ENCODE measurements at regions not wholly inside any gene's neighbourhood (a gene's known extent, or its start where the extent isn't known, plus 50 kb on each side); places are given as distances from the start of the nearest gene placed in this dataset.

DNA sequence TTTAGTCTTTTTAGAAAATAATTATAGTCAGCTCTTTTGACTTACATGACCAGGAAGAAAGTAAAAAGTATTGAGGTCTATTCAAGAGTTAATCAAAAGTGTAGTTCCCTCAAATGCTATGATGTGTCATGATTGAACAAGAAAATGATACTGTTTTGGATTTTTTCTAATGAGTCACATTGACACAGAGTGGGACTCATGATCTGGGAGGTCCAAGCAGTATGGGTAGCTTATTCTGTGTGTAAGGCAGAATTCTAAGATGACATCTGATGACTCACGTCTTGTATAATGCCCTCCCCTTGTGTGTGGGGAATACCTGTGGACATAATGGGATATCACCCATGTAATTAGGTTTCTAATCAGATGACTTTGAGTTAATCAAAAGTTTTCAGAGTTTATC is 178.1 kb upstream of the DDHD1 start:
- no peak for DNase-seq

DNA sequence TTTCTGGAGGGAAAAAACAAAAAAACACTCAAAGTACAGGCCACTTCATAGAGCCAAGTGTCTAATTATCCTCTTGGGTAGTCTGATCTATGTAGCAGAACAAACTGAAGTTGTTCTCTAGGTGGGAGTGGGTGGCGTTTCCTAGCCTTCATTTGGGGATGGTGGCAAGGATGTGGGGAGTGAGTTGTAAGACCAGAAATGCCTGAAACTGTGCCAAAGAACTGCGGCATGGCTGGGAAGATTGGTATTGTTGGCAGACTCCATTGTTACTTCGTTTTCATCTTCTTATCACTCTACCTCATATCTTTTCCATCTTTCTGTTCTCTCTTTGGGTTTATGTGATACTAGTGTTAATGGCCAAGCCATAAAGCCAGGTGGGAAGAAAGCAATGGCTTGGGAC is 177.3 kb upstream of the DDHD1 start:
- no peak for DNase-seq

GRCh38 chr14:53328841-53329240 is 175.7 kb upstream of the DDHD1 start:
- DNase-seq: no peak

DNA sequence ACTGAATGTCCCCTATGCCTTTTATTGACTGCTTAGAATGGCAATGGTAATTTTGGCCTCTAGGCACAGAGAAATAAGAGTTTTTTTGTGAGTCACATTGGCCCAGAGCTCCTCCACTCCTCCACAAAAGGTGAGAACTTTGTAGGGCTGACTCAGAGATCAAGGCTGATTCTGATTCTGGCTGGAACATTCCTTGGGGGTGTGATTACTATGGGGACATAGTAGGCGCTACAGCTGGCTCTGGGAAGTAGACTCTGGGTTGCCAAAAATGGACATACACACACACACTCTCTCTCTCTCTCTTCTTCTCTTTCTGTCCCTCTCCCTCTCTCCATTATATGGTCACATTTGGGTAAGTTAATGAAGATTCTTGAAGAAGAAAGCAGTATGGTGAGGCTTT is 174.6 kb upstream of the DDHD1 start:
- DNase-seq: no peak

DNA sequence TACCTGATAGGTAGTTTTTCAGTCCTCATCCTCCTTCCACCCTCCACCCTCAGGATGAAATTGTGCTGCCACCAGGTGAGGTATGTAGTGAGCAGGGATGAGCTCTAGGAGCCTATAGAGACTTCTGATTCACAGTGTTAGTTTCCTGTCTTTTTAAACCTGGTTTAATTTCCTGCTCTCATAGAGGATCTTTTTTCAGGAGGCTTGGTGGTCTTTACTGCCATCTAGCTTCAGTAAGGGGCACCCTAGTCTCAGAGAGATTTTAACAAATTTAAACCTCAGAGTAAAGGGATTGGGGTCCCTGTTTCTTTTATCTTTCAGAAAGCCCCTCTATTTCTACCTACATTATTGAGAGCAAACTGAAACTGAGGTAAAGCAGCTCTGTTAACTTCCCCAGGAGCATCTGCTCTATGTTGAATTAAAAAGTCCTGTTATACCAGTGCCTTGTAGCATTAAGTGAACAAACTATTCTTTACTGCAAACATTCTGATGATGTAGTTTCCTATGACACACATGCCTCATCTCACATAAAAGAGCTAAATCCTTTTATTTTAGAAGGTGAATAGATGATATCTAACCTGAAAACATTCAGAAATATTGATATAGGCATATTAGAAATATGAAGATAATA is 172.2 kb upstream of the DDHD1 start:
- DNase-seq: no peak

DNA sequence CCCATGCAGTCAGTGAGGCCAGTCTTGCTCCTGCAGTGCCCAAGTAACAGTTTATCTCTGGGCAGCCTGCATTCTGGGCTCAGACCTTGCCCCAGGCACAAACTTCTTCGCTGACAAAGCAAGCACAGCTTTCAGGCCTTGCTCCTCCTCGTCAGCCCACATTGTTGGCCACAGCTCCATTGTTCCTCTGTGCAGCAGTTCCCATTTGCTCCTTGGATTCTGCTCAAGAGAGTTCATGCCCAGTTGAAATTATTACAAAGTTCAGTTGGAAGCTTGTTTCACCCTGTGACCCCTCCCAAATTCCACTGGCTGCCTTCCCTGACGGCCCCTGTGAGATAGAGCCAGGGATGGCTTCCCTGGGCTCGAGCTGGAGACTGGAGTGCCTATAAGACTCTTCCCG is 163.4 kb upstream of the DDHD1 start:
- no peak for DNase-seq

DNA sequence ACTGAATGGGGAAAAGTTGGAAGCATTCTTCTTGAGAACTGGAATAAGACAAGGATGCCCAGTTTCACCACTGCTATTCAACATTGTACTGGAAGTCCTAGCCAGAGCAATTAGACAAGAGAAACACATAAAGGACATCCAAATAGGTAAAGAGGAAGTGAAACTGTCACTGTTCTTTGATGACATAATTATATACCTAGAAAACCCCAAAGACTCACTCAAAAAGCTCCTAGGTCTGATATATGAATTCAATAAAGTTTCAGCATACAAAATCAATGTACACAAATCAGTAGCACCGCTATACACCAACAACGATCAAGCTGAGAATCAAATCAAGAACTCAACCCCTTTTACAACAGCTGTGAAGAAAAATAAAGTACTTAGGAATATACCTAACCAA is 157.3 kb upstream of the DDHD1 start:
- DNase-seq: no peak

- DNase-seq: no peak
These were observed 153.8 kb upstream of the DDHD1 start for GRCh38 chr14:53306911-53307310.

- peak; percentile 39 for DNase-seq
These were observed 153.2 kb upstream of the DDHD1 start for GRCh38 chr14:53306267-53306721.

GRCh38 chr14:53304726-53305381 is 151.7 kb upstream of the DDHD1 start:
- no peak for DNase-seq

DNA sequence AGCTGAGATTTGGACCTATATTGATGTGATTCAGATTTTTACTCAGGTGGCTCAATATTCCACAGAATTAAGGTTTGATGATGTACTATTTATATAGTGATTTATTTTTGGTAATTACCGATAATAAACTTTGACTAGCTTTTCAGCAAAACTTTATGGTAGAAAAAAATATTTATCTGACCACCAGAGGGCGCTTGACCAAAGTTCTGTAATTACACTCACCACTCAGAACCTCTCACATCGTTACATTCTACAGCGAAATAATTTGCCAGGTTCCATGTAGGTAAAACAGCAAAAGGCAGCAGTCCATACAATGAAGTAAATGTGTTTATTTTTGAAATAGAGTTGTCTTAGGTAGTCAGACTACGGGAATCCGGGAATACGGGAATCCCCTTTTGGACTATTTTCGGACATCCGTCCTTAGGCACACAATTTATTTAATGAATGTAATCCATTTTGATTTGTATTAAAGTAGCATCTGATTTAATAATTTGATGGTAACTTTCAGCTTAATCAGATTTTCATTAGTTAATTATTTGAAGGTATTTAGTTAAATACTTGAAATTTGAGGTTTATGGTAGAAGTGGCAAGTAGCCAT is 143.0 kb upstream of the DDHD1 start:
- DNase-seq: peak; percentile 7

- no peak for DNase-seq
These were observed 142.2 kb upstream of the DDHD1 start for GRCh38 chr14:53295372-53295771.

DNA sequence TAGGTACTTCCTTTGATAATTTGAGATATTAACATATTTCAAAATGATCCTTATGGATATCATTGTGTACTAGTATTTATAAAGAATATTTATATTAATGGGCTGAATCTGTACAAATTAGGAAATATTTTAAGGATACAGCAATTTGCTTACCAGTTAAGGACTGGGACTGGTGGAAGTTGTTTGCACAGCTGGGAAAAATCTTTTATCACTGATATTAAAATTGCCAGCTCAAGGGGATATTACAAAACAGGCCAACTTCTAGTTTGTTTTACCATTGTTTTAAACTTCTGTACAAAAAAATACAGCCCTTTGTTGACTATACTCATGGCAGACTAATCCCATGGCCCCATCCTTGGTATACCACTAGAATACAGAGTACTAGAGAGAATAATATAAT is 133.2 kb upstream of the DDHD1 start:
- DNase-seq: no peak

DNA sequence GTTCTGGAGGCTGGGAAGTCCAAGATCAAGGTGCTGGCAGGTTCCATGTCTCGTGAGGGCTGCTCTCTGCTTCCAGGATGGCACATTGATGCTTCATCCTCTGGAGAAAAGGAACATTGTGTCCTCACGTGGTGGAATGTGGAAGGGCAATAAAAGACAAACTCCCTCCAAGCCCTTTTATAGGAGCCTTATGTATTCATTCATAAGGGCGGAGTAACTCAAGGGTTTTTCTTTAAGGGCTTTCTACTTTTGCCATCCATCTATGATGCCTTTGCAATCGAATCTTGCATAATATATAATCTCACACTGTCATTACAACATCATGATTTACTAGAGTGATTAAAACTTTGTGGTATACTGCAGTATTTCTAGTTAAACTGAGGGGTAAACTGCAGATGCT is 132.7 kb upstream of the DDHD1 start:
- DNase-seq: no peak

- DNase-seq: no peak
These were observed 131.9 kb upstream of the DDHD1 start for GRCh38 chr14:53285064-53285463.

DNA sequence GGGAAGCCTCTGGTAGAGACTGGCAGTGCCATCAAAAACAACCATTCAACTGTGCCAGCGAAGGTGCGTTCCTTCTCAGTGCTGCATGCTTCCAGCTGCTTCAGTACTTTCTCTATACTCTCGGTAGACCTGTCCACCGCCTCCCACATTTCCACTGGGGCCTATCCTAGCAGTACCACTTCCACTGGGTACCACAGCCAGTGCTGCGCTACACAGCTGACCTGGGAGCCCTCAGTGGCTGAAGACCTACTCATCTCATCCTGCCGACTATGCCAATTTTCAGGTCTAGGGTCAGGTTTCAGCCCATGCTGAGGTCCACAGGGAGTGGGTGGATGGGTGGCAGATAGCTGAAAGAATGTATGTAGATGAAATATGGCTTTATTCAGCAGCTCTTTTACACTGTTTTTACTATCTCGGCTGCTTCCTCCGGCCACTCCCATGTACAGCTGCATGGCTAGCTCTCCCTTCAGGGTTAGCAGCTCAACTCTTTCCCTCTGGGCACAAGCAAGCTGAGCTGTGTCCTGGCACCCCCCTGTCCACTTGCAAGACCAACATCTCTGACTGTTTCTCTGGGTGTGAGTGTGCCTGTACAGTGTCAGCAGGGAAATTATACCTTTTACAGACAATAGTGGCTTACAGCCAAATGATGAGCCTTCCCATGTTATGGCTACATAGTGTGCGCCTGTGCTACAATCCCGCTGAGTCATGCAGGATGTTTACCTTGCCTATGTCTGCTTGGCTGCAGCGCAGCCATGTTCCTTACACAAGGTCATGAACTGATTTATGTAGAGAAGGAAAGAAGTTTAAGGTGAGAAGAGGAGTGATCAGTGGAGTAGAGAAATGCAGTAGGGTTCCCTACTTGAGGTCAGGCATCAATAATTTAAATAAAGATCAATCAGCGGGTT is 125.7 kb upstream of the DDHD1 start:
- DNase-seq: no peak

DNA sequence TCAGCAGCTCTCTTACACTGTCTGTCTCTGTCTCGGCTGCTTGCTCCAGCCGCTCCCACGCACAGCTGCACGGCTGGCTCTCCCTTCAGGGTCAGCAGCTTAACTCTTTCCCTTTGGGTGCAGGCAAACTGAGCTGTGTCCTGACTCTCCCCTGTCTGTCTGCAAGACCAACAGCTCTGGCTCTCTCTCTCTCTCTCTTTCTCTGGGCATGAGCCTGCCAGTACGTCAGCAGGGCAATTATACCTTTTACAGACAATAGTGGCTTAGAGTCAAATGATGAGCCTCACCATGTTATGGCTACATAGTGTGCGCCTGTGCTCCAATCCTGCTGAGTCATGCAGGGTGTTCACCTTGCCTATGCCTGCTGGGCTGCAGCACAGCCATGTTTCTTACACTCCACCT is 120.5 kb upstream of the DDHD1 start:
- no peak for DNase-seq

GRCh38 chr14:53265025-53265424 is 111.9 kb upstream of the DDHD1 start:
- DNase-seq: no peak

GRCh38 chr14:53260928-53261327 is 107.8 kb upstream of the DDHD1 start:
- no peak for DNase-seq

DNA sequence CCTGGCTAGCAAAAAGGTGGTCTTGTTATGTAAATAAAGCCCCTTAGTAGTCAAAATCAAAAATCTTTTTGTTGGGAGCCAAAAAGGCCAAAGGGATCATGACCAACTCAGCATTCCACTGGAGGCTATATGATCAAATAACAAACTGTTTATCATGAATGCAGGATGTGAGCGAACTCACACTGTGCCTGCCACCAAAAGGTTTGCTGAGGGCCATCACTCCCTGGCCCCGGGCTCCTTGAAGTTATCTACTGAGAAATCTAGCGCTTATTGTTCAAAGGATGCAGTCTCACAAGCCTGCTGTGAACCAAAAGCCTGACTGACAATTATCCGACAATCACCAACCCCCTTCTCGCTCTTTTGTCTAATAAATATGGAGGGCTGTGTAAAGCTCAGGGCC is 107.2 kb upstream of the DDHD1 start:
- no peak for DNase-seq

DNA sequence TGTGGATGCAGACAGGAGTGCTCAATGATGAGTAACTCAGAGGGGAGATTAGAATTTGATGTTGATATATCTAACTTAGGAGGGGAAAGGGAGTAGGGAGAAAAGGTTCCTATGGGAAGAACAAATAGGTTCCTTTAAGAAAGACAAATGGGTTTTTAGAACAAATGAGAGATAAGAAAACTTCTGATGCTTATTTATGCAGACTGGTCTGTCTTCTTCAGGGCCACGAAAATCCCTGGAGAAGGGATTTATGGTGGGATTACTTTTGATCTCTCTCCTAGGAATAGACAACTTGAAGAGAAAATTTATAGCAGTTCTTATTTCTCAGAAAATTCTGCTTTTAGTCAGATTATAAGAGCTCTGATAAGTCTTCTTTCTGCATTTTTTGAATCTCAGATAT is 99.0 kb upstream of the DDHD1 start:
- no peak for DNase-seq

- DNase-seq: no peak
These were observed 95.9 kb upstream of the DDHD1 start for GRCh38 chr14:53249059-53249458.

DNA sequence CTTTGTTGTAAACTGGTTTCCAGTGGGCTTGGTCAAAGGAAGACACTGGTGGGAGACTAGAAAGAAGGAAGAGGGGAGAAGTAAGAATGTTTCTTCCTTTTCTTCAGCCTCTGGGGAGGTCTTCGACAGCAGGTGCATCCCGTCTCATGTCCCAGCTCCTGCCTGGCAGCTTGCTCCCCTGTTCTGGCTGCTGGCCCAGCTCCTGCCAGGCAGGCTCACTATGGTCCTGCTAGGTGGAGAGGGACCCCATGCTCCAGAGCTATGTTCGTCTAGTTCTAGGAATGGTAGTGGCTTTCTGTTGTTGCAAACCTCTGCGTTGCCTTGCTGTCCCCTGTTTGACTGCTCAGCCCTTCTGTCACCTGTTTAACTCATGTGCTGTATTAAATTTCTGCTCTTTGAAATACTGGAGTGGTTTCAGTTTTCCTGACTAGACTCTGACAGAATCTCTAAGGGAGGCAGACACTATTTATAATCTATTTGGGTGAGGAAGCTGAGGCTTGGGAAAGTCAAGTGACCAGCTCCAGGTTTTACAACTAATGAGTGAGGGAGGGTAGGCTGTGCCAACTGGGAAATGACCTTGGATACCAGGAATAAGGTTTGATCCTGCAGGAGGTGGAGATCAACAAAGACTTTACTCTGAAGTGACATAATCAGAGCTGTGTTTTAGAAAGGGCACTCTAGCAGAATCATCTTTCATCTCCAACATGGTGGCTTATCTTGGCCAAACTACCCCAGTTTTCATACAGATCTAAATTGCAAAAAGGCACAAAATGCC is 94.7 kb upstream of the DDHD1 start:
- DNase-seq: no peak
